ENCODE measurements at regions not wholly inside any gene's neighbourhood (a gene's known extent, or its start where the extent isn't known, plus 50 kb on each side); places are given as distances from the start of the nearest gene placed in this dataset.

- TF ChIP-seq, protein P1, sequence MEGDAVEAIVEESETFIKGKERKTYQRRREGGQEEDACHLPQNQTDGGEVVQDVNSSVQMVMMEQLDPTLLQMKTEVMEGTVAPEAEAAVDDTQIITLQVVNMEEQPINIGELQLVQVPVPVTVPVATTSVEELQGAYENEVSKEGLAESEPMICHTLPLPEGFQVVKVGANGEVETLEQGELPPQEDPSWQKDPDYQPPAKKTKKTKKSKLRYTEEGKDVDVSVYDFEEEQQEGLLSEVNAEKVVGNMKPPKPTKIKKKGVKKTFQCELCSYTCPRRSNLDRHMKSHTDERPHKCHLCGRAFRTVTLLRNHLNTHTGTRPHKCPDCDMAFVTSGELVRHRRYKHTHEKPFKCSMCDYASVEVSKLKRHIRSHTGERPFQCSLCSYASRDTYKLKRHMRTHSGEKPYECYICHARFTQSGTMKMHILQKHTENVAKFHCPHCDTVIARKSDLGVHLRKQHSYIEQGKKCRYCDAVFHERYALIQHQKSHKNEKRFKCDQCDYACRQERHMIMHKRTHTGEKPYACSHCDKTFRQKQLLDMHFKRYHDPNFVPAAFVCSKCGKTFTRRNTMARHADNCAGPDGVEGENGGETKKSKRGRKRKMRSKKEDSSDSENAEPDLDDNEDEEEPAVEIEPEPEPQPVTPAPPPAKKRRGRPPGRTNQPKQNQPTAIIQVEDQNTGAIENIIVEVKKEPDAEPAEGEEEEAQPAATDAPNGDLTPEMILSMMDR (IDR thresholded peaks at IDR 0.05) = no peak
- TF ChIP-seq EZH2 (IDR thresholded peaks at IDR 0.05; ENCODE audit: borderline replicate concordance, insufficient read depth, low read depth, low read length, poor library complexity, severe bottlenecking) = no peak
These were observed 372.3 kb upstream of the IRX2 start for GRCh38 chr5:3123763-3124157.
